ENCODE measurements at regions not wholly inside any gene's neighbourhood (a gene's known extent, or its start where the extent isn't known, plus 50 kb on each side); places are given as distances from the start of the nearest gene placed in this dataset.

- DNase-seq = peak; percentile 71
Observed at GRCh38 chr1:17979815-17980214, 127.8 kb upstream of the IGSF21 start.

- DNase-seq = no peak
Observed at GRCh38 chr1:17982197-17982596, 125.4 kb upstream of the IGSF21 start.

- peak; percentile 24 for DNase-seq
Observed at GRCh38 chr1:17984583-17984982, 123.0 kb upstream of the IGSF21 start.

GRCh38 chr1:17986156-17986555 lies 121.4 kb upstream of the IGSF21 start:
- DNase-seq = no peak

- no peak for DNase-seq
Observed at GRCh38 chr1:17990401-17990800, 117.2 kb upstream of the IGSF21 start.

- no peak for DNase-seq
Observed at GRCh38 chr1:17991996-17992395, 115.6 kb upstream of the IGSF21 start.

GRCh38 chr1:17992800-17993199 lies 114.8 kb upstream of the IGSF21 start:
- DNase-seq = no peak

GRCh38 chr1:17994046-17994445 lies 113.6 kb upstream of the IGSF21 start:
- no peak for DNase-seq

- no peak for DNase-seq
Observed at GRCh38 chr1:17995480-17995879, 112.1 kb upstream of the IGSF21 start.

GRCh38 chr1:17998889-17999288 lies 108.7 kb upstream of the IGSF21 start:
- DNase-seq = no peak

GRCh38 chr1:17999884-18000283 lies 107.7 kb upstream of the IGSF21 start:
- no peak for DNase-seq

GRCh38 chr1:18001725-18002124 lies 105.9 kb upstream of the IGSF21 start:
- DNase-seq = no peak

- no peak for DNase-seq
Observed at GRCh38 chr1:18004278-18004677, 103.3 kb upstream of the IGSF21 start.

- no peak for DNase-seq
Observed at GRCh38 chr1:18005238-18005637, 102.4 kb upstream of the IGSF21 start.

- DNase-seq = no peak
Observed at GRCh38 chr1:18007391-18008041, 100.1 kb upstream of the IGSF21 start.

GRCh38 chr1:18008081-18008480 lies 99.5 kb upstream of the IGSF21 start:
- no peak for DNase-seq

- no peak for DNase-seq
Observed at GRCh38 chr1:18009055-18009454, 98.5 kb upstream of the IGSF21 start.

GRCh38 chr1:18009478-18009961 lies 98.1 kb upstream of the IGSF21 start:
- DNase-seq = no peak

- DNase-seq = no peak
Observed at GRCh38 chr1:18010408-18010807, 97.2 kb upstream of the IGSF21 start.

GRCh38 chr1:18010945-18011344 lies 96.7 kb upstream of the IGSF21 start:
- DNase-seq = no peak

- no peak for DNase-seq
Observed at GRCh38 chr1:18011703-18012102, 95.9 kb upstream of the IGSF21 start.

- no peak for DNase-seq
Observed at GRCh38 chr1:18012686-18013085, 94.9 kb upstream of the IGSF21 start.

GRCh38 chr1:18013216-18013615 lies 94.4 kb upstream of the IGSF21 start:
- no peak for DNase-seq

GRCh38 chr1:18015719-18016118 lies 91.9 kb upstream of the IGSF21 start:
- peak; percentile 9 for DNase-seq

GRCh38 chr1:18018366-18018765 lies 89.2 kb upstream of the IGSF21 start:
- DNase-seq = no peak
